GM18507 (cell line): ENCODE measurements at regions not wholly inside any gene's neighbourhood (a gene's known extent, or its start where the extent isn't known, plus 50 kb on each side); places are given as distances from the start of the nearest gene placed in this dataset.

Source experiments
- DNase-seq: peaks from one replicate; pipeline ENCODE4 v3.0.0; 2011; ENCODE audit warnings: low read depth; ENCODE audit not compliant: insufficient read length; ENCODE audit errors: extremely low spot score
- FAIRE-seq: peaks from 2 replicates; lab custom pipeline; 2011; peaks lifted over from hg19 to GRCh38; lab: Jason Lieb, UNC

- no peak for FAIRE-seq
- no peak for DNase-seq
Observed at GRCh38 chr6:121837545-121838229, 402.2 kb downstream of the GJA1 start.

DNA sequence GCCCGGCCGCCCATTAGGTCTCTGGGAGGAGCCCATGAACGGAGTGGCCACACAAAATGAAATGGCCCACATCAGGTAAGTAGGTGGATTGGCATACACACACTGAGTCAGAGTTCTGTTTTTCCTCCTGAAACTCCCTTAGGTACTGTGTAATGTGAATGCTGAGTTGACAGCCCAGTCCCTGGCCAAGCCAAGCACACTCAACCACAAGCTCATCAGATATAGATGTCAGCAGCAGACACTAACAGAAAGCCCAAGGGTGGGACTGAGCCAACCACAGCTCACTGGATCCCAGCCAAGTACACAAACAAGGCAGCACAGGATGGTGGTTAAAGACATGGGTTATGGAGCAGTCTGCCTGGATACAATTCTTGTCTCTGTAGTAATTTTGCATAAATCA lies 403.4 kb downstream of the GJA1 start:
- FAIRE-seq = no peak
- DNase-seq = no peak

- DNase-seq (no peak), FAIRE-seq (no peak)
Observed at GRCh38 chr6:121839896-121840295, 404.4 kb downstream of the GJA1 start.

DNA sequence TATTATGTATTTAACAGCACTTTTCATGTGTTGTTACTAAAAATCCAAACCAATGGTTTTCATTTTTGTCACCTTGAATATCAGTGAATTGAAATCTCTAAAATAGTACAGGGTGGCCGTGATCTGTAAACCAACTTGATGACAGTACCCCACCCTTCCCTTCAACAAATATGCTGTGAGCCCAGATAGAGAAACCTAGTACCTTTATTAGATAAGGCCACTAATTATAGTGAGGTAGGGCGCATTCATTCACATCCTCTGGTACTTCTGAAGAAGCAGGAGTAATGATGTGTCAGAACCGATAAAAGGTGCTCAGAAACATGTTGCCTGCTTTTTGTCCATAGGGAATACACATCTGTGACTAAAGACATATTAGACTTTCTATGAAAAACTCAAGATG lies 409.5 kb downstream of the GJA1 start:
- DNase-seq (no peak), FAIRE-seq (no peak)

DNA sequence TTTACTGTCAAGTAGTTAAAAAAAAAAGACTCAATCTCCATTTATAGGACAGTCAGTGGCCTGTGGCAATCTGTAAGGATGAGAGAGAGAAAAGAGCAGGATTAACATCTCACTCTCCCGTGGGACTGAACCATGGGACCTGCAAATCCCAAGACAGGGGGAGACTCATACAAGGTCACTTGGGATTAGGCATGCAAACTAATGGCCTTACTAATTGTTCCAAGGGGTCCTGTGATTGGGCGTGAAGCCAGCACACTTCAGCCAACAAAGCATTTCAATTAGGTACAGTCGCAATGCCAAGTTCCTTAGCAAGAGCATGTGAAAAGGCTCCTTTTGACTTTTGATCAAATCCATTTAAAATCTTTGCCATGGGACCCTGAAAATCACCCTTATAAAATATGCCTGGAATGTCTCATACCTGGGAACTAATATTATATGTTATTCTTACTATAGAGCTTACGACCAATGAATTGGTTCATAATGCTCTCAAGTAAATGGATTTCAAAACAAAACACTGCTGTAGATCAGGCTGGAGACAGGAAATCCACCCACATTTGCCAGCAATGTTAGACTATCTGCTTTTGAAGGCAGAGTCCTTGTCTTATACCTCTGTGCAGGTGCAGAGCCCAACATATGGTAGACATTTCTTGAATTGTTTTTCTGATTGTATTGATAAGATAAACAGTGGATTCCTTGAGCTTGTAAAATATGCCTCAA lies 412.5 kb downstream of the GJA1 start:
- FAIRE-seq (no peak), DNase-seq (no peak)

DNA sequence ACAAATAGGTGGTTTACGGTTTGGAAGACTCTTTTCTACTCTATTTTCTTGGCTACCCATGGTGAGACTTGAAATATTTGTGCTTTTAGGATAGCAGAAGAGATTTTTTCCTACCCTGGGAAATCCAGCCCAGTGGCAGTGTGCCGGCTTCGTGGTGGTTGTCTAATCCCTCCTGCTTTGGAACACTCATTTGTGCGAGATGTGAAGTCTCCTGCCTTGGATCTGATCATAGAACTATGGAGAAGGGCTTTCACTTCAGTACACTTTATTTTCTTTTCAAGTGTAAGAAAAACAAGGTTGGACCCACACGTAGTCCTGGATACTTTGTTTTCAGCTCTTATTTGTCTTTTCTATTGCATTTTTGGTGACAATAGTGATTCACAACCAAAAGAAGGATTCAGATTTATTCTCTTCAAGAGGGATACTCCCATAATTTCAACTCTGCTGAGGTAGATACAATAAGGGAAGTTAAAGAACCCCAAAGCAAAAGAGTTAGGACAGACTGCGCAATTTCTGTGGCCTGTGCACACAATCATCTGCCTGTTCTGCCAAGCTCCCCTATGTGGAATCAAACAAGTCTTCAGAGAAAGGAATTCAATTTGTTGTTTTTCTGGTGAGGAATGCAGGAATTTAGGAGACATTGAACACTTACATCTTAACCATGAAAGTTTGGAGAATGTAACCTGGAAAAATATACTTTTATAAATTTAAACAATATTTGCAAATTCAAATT lies 413.2 kb downstream of the GJA1 start:
- FAIRE-seq = no peak
- no peak for DNase-seq

DNA sequence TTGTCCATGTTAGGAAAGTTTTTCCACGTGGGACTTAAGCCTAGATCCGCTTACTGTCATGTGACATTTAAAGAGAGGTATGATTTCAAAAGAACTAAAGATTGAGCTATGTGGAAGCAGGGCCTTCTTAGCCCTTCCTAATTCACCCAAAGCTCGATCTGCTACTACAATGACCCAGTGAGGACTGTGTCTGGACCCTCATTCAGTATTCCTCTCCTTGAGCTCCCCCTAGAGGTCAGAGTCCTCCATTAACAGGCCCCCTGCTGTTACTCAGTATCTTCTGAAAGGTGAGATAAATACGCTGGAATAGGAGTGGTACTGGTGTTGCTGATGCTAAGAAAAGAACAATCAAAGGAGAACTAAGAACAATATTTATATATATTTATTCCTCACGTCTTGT lies 414.0 kb downstream of the GJA1 start:
- FAIRE-seq (peak; percentile 60), DNase-seq (peak; percentile 8)

DNA sequence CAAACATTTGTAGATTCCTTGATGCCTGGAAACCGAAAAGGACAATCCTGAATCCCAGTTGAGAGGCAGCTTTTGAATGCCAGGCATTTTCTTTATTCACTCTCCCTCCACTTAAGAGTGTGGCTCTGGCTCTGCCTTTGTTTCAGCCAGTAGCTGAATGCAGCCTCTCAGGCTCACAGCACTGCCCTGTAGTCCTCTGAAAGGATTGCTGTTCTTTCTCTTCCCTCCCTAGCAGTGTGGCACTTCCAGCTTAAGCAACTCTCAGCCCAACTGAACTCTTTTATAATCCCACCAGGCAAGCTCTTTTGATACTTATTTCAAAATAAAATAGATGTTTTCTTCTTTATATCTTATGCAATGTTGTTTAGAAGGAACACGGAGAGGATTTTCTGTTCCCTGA lies 415.6 kb downstream of the GJA1 start:
- FAIRE-seq (no peak), DNase-seq (no peak)

GRCh38 chr6:121853686-121854085 lies 418.2 kb downstream of the GJA1 start:
- FAIRE-seq = no peak
- no peak for DNase-seq

DNA sequence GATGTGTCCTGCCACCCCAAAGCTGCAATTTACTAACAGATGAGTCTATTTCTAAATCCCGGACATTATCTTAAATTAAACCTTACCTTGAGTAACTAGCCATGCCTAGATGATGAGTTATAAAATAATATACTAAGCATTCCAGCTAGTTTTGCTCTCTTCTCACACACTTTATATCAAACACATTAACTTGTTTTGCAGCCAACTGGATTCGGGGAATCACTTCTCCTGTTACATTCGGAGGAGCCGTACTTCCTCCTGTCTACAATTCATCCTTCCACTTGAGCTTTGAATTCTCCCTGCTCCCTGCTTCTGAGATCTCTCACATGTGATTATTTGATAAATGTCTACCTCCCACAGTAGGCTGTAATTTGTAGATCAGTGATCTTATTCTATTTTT lies 420.1 kb downstream of the GJA1 start:
- DNase-seq (no peak), FAIRE-seq (no peak)

- DNase-seq (no peak), FAIRE-seq (no peak)
Observed at GRCh38 chr6:121856296-121856695, 420.9 kb downstream of the GJA1 start.

DNA sequence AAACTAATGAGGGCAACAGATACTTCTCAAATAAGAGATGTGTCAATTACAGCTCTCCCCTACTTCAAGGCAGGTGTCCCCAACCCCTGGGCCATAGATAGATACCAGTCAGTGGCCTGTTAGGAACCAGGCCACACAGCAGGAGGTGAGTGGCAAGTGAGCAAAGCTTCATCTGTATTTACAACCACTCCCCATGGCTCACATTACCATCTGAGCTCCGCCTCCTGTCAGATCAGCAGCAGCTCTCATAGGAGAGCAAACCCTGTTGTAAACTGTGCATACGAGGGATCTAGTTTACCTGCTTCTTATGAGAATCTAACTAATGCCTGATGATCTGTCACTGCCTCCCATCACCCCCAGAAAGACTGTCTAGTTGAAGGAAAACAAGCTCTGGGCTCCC lies 422.1 kb downstream of the GJA1 start:
- DNase-seq (no peak), FAIRE-seq (no peak)

GRCh38 chr6:121858310-121858709 lies 422.9 kb downstream of the GJA1 start:
- FAIRE-seq (no peak), DNase-seq (no peak)

DNA sequence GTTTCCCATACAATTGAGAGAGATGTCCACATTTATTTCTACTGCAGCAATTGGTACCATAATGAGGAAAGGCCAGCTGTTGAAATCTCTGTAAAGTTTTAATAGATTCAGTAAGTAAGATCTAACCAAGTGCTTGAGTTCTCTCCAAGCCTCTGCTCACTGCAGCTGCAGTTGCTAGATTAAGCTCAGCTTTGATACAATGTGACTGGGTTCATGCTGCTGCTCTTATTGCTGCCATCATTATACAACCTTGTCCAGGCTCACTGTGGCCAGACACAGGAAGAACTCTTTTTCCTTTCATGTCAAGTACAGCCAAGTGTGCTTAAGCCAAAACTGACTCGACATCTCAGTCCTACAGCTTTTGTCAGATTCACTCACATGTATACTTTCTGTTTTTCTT lies 423.5 kb downstream of the GJA1 start:
- DNase-seq (no peak), FAIRE-seq (no peak)

DNA sequence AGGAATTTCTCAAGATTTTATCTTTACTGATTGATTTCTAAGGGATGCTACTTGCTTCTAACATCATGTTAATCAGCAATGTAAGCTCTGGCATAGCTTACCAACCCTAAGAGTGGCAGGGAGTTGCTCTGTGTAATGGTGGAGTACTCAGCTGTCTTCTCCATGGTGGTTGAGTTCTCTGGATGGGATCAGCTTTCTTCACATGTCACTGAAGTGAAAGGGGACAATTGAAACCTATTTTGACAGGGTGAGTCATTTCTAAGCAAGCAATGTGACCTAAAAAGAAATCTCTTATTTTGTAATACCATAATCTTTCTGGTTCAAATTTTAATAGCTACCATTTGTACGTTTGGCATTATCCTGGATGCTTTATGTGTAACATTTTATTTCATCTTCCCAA lies 430.4 kb downstream of the GJA1 start:
- FAIRE-seq (no peak), DNase-seq (no peak)

GRCh38 chr6:121867095-121867494 lies 431.6 kb downstream of the GJA1 start:
- DNase-seq (no peak), FAIRE-seq (no peak)

DNA sequence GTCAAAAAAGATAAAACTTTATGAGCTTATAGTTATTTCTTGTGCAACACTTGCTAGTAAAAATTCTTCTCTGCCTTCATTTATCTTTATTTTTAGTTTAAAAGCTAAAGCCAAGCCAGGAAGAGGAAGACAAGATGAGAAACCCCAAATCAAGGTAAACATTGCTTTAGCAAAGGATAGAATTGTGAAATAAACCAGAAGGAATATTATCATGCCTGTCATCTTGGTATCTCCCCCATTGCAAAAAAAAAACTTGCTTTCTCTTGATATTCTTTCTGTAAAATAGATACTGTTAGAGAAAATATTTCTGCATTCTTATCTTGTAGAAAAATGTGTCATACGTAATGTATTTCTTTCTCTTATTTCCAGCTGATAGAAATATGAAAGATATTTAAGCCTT lies 432.8 kb downstream of the GJA1 start:
- FAIRE-seq = no peak
- DNase-seq = no peak

- FAIRE-seq (no peak), DNase-seq (no peak)
Observed at GRCh38 chr6:121873595-121873994, 438.1 kb downstream of the GJA1 start.

DNA sequence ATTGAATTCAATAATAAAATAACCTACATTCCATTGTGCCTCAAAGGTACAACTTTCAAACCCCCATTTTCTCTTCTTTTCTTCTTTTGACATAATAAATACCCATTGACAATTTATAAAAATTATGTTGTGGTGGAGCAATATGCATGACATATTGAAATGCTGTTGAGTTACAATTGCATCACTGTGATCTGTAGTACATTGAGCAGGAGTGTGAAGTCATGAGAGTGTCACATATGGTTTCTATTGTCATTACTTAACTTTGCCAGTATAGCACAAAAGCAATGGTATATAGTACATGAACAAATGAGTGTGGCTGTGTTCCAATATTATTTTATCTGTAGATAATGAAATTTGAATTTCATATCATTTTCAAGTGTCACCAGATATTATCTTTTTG lies 441.3 kb downstream of the GJA1 start:
- no peak for DNase-seq
- no peak for FAIRE-seq

DNA sequence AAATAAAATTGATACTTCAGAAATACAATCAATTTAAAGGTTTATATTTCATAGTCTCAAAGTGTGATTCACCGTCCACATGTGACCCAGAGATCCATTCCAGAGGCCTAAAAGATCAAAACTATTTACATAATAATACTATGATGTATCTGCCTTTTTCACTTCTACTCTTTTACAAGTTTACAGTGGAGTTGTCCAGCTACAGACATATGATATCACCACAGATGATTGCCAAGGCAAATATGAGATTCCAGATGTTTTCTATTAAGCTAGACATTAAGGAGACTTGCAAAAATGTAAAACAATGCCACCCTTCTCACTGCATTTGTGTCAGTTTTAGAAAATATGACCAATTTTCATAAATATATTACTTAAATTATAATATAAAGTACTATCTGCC lies 443.7 kb downstream of the GJA1 start:
- no peak for DNase-seq
- no peak for FAIRE-seq

- no peak for FAIRE-seq
- DNase-seq = no peak
Observed at GRCh38 chr6:121880831-121881230, 445.4 kb downstream of the GJA1 start.
